ENCODE measurements at regions not wholly inside any gene's neighbourhood (a gene's known extent, or its start where the extent isn't known, plus 50 kb on each side); places are given as distances from the start of the nearest gene placed in this dataset.

DNA sequence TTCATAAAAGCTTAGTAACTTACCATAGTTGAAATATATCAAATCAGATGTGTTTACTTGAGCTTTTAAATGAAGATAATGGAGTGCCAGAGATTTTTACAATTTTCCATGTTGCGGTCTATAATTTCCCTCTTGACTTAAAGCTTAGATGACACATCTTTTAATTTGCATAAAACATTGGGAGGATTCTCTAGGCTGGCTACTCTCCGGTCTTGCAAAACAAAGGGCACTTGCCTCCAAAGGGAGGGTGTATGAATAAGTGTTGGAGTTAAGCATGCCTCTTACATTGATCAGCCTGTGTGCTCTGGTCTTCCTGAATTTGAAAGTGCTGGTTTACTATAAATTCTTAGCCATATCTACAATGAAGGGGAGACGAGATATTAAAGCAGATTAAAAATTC lies 336.4 kb upstream of the NAV3 start:
- H2AFZ ChIP-seq (ENCODE audit: low read depth, low read length) = no peak overlapping the region
- no peaks in the 10 kb centered on the region for H3K9me3 ChIP-seq (ENCODE audit: insufficient read depth, low read length, severe bottlenecking)
- H3K4me1 ChIP-seq (ENCODE audit: insufficient read depth, low read length) = no peaks in the 10 kb centered on the region
- TF ChIP-seq, protein P1, sequence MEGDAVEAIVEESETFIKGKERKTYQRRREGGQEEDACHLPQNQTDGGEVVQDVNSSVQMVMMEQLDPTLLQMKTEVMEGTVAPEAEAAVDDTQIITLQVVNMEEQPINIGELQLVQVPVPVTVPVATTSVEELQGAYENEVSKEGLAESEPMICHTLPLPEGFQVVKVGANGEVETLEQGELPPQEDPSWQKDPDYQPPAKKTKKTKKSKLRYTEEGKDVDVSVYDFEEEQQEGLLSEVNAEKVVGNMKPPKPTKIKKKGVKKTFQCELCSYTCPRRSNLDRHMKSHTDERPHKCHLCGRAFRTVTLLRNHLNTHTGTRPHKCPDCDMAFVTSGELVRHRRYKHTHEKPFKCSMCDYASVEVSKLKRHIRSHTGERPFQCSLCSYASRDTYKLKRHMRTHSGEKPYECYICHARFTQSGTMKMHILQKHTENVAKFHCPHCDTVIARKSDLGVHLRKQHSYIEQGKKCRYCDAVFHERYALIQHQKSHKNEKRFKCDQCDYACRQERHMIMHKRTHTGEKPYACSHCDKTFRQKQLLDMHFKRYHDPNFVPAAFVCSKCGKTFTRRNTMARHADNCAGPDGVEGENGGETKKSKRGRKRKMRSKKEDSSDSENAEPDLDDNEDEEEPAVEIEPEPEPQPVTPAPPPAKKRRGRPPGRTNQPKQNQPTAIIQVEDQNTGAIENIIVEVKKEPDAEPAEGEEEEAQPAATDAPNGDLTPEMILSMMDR (IDR thresholded peaks at IDR 0.05; ENCODE audit: borderline replicate concordance, extremely low read depth, low read length, poor library complexity, severe bottlenecking) = no peak
- TF ChIP-seq EZH2 (IDR thresholded peaks at IDR 0.05; ENCODE audit: borderline replicate concordance, low read depth, low read length, severe bottlenecking) = no peak
- ATAC-seq (ENCODE audit: insufficient read depth, low read depth) (no peak), DNase-seq (no peak)
- H3K9ac ChIP-seq (ENCODE audit: low read depth, low read length) = no peak overlapping the region
- no peak overlapping the region for H3K27ac ChIP-seq (ENCODE audit: low read length)
- no peaks in the 10 kb centered on the region for H3K27me3 ChIP-seq (ENCODE audit: insufficient read depth, low read length, poor library complexity)
- H3K4me3 ChIP-seq (ENCODE audit: low read depth in 1 of 2, low read length in 2 of 2) = no peak overlapping the region
- no peak overlapping the region for H3K4me2 ChIP-seq (ENCODE audit: insufficient read depth, low read length)
- H4K20me1 ChIP-seq (ENCODE audit: insufficient read depth, low read length) = no peaks in the 10 kb centered on the region
- H3K36me3 ChIP-seq (ENCODE audit: insufficient read depth, low read length) = no peaks in the 10 kb centered on the region
- no peaks in the 10 kb centered on the region for H3K79me2 ChIP-seq (ENCODE audit: insufficient read depth, low read length)

DNA sequence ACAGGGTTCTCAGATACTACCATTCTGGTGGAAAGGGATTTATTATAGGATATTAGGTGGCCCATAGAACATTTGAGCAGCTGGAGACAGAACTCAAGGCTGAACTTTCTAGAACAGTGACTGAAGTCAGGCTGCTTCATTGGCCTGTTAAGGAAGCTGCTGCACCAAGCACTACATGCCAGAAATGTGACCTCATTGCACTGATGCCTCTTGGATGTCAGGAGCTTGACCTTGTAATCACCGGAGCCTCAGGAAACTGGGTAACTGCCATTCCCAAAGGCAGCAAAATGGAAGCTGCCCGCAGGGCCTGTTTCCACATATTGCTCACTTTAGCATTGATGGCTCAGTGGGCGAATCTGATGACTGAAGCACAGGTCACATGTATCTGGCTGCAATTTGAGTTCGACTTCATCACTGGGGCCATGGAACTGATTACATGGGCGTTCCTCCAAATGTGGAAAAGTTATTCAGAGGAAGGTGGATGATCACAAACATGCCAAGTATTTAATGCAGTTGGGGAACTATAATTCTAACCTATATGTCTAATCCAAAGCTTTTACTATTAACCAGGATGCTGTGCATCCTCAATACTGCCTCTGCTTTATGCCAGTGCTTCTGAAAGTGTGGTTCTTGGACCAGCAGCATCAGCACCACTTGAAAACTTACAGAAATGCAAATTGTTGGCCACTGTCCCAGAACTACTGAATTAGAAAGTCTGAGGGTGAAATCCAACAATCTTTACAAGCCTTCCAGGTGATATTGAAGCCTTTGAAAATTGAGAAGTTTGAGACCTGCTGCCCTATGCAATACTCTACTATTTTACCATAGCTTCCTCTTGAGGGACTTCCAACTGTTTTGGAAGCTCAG lies 337.2 kb upstream of the NAV3 start:
- Histone ChIP-seq H3K79me2 (ENCODE audit: insufficient read depth, low read length) (no peaks in the 10 kb centered on the region), H3K27me3 (ENCODE audit: insufficient read depth, low read length, poor library complexity) (no peaks in the 10 kb centered on the region), H3K27ac (ENCODE audit: low read length) (no peak overlapping the region), H3K36me3 (ENCODE audit: insufficient read depth, low read length) (no peaks in the 10 kb centered on the region), H3K4me2 (ENCODE audit: insufficient read depth, low read length) (no peak overlapping the region), H2AFZ (ENCODE audit: low read depth, low read length) (no peak overlapping the region), H3K9me3 (ENCODE audit: insufficient read depth, low read length, severe bottlenecking) (no peaks in the 10 kb centered on the region), H3K4me3 (ENCODE audit: low read depth in 1 of 2, low read length in 2 of 2) (no peak overlapping the region), H4K20me1 (ENCODE audit: insufficient read depth, low read length) (no peaks in the 10 kb centered on the region), H3K4me1 (ENCODE audit: insufficient read depth, low read length) (no peaks in the 10 kb centered on the region), H3K9ac (ENCODE audit: low read depth, low read length) (no peak overlapping the region)
- TF ChIP-seq, protein P1 (IDR thresholded peaks at IDR 0.05; ENCODE audit: borderline replicate concordance, extremely low read depth, low read length, poor library complexity, severe bottlenecking) = no peak
- no peak for TF ChIP-seq EZH2 (IDR thresholded peaks at IDR 0.05; ENCODE audit: borderline replicate concordance, low read depth, low read length, severe bottlenecking)
- DNase-seq = no peak
- no peak for ATAC-seq (ENCODE audit: insufficient read depth, low read depth)

DNA sequence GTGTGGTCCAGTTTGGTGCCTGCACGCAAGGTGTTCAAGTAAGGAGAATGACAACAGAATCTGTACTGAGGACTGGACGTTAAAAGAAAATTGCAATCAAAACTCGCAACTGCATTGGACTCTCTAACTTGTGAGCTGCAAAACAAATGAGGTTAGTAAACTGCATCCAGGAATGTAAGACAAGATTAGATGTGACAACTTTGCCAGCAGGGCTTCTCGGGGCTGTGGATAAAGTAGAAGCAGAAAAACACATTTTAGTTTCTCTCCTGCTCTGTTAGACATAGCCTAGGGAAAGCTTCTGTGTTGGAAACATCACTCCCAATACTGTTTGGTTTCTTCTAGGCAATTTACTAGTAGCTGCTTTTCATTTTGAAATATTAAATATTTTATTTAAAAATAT lies 338.2 kb upstream of the NAV3 start:
- H3K79me2 ChIP-seq (ENCODE audit: insufficient read depth, low read length) = no peaks in the 10 kb centered on the region
- no peak overlapping the region for H3K27ac ChIP-seq (ENCODE audit: low read length)
- no peaks in the 10 kb centered on the region for H3K27me3 ChIP-seq (ENCODE audit: insufficient read depth, low read length, poor library complexity)
- no peaks in the 10 kb centered on the region for H3K4me1 ChIP-seq (ENCODE audit: insufficient read depth, low read length)
- DNase-seq = no peak
- H3K4me3 ChIP-seq (ENCODE audit: low read depth in 1 of 2, low read length in 2 of 2) = no peak overlapping the region
- no peak for TF ChIP-seq EZH2 (IDR thresholded peaks at IDR 0.05; ENCODE audit: borderline replicate concordance, low read depth, low read length, severe bottlenecking)
- TF ChIP-seq, protein P1 (IDR thresholded peaks at IDR 0.05; ENCODE audit: borderline replicate concordance, extremely low read depth, low read length, poor library complexity, severe bottlenecking) = no peak
- H3K36me3 ChIP-seq (ENCODE audit: insufficient read depth, low read length) = no peaks in the 10 kb centered on the region
- ATAC-seq (ENCODE audit: insufficient read depth, low read depth) = no peak
- no peak overlapping the region for H3K9ac ChIP-seq (ENCODE audit: low read depth, low read length)
- no peaks in the 10 kb centered on the region for H3K9me3 ChIP-seq (ENCODE audit: insufficient read depth, low read length, severe bottlenecking)
- no peak overlapping the region for H2AFZ ChIP-seq (ENCODE audit: low read depth, low read length)
- H3K4me2 ChIP-seq (ENCODE audit: insufficient read depth, low read length) = no peak overlapping the region
- H4K20me1 ChIP-seq (ENCODE audit: insufficient read depth, low read length) = no peaks in the 10 kb centered on the region
